ENCODE measurements at regions not wholly inside any gene's neighbourhood (a gene's known extent, or its start where the extent isn't known, plus 50 kb on each side); places are given as distances from the start of the nearest gene placed in this dataset.

DNA sequence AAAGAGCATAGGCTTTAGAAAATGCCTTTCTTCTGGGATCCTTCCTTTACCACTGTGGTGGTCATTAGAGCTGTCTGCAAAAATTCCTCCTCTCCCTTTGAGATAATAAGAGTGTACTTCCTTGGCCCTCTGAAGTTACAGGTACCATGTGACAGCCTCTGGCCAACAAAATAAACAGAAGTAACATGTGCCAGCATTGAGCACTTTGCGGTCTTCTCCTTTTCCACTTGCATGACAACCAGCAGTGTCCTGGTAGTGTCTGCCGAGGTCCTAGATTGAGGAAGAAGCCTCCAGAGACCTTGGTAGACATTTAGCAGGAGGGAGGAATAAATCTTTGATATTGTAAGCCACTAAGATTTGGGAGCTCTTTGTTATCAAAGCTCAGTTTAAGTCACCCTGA, 87.5 kb upstream of the ARID1B start:
- CTCF ChIA-PET = interaction anchor here (0.7 kb wide), 2 partner anchors 117 to 746 kb away, joined by 3 read pairs; no protein-coding TSS in a partner anchor
- Mint-ChIP-seq H3K4me3 (ENCODE audit: low read depth, unreplicated experiment) (no peak overlapping the region), H3K27ac (ENCODE audit: unreplicated experiment) (no peak overlapping the region), H3K9me3 (ENCODE audit: low read depth, unreplicated experiment) (no peaks in the 10 kb centered on the region), H3K36me3 (ENCODE audit: insufficient read depth, unreplicated experiment) (peaks cover 21% of the 10 kb centered on the region), H3K27me3 (ENCODE audit: unreplicated experiment) (no peaks in the 10 kb centered on the region), H3K4me1 (ENCODE audit: low read depth, unreplicated experiment) (no peaks in the 10 kb centered on the region)
- intact Hi-C loops (cut with micrococcal nuclease; ENCODE audit: unreplicated experiment) = no loop called here
- BruUV-seq (replicated peaks) = no TSS peak
- TF ChIP-seq, protein P1, sequence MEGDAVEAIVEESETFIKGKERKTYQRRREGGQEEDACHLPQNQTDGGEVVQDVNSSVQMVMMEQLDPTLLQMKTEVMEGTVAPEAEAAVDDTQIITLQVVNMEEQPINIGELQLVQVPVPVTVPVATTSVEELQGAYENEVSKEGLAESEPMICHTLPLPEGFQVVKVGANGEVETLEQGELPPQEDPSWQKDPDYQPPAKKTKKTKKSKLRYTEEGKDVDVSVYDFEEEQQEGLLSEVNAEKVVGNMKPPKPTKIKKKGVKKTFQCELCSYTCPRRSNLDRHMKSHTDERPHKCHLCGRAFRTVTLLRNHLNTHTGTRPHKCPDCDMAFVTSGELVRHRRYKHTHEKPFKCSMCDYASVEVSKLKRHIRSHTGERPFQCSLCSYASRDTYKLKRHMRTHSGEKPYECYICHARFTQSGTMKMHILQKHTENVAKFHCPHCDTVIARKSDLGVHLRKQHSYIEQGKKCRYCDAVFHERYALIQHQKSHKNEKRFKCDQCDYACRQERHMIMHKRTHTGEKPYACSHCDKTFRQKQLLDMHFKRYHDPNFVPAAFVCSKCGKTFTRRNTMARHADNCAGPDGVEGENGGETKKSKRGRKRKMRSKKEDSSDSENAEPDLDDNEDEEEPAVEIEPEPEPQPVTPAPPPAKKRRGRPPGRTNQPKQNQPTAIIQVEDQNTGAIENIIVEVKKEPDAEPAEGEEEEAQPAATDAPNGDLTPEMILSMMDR (IDR thresholded peaks at IDR 0.05; ENCODE audit: unreplicated experiment) = no peak
- DNase-seq = no peak

DNA sequence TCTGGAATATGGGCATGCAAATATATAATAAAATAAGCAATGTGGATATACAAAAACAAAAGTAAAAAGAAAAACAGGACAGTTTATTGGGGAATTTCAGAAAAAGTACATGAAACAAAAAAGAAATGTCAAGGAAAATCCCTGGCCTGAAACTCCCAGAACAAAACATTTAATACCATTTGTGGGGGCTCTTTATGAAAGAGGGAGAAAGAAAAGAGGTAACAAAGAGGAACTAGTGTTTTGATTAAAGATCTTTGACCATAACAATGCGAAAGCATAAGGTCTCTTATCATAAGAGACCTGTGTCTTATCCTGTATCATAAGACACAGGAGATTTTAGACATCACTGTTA, 88.6 kb upstream of the ARID1B start:
- Mint-ChIP-seq H3K27me3 (ENCODE audit: unreplicated experiment) (no peaks in the 10 kb centered on the region), H3K27ac (ENCODE audit: unreplicated experiment) (no peak overlapping the region), H3K36me3 (ENCODE audit: insufficient read depth, unreplicated experiment) (peaks cover 21% of the 10 kb centered on the region), H3K4me3 (ENCODE audit: low read depth, unreplicated experiment) (no peak overlapping the region), H3K4me1 (ENCODE audit: low read depth, unreplicated experiment) (no peaks in the 10 kb centered on the region), H3K9me3 (ENCODE audit: low read depth, unreplicated experiment) (no peaks in the 10 kb centered on the region)
- CTCF ChIA-PET = no interaction called here
- no peak for DNase-seq
- intact Hi-C loops (cut with micrococcal nuclease; ENCODE audit: unreplicated experiment) = no loop called here
- TF ChIP-seq, protein P1 (IDR thresholded peaks at IDR 0.05; ENCODE audit: unreplicated experiment) = no peak
- no TSS peak for BruUV-seq (replicated peaks)

DNA sequence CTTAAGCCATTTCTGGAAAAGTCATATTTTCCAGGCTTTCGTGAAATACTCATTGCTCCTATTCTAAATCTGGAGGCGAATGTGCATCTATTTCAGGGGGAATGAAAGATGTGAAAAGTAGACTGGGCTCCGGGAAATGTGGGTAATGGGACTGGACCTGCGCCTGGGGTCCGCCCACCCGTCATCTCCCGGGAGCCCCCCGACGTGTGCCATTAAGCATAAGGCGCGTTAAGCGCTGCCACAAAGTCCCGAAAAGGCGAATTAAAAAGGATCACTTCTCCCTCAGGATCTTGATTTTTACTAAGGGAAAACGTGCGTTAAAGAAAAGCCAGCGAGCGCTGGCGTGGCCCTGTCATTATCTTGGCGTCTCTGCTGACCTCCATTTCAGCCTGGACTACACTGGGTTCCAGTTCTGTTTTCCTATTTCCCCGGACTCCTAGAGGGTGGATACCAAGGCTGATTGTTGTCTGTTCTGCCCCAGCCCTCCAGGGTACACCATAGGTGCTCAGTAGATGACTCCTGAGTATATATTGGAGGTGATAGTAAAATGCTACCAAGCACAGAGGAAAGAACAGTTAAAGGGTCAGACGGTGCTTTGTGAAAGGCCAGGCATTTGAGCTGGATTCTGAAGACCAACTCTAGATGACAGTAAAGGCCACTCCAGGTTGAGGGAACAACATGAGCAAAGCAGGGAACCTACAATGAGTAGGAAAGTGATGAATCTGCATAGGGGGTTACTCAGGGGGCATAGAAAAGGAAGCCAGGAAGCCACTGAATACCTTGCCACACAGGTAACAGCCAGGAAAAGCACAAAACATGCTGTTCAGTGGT, 89.2 kb upstream of the ARID1B start:
- no peak for DNase-seq
- Mint-ChIP-seq H3K36me3 (ENCODE audit: insufficient read depth, unreplicated experiment) (peaks cover 21% of the 10 kb centered on the region), H3K9me3 (ENCODE audit: low read depth, unreplicated experiment) (no peaks in the 10 kb centered on the region), H3K27me3 (ENCODE audit: unreplicated experiment) (no peaks in the 10 kb centered on the region), H3K4me3 (ENCODE audit: low read depth, unreplicated experiment) (peak overlapping the region; percentile 68), H3K4me1 (ENCODE audit: low read depth, unreplicated experiment) (no peaks in the 10 kb centered on the region), H3K27ac (ENCODE audit: unreplicated experiment) (no peak overlapping the region)
- CTCF ChIA-PET = no interaction called here
- intact Hi-C loops (cut with micrococcal nuclease; ENCODE audit: unreplicated experiment) = loop anchor here (2.0 kb wide), 1 partner anchor 89 kb away; the partner anchor contains the start of gene ARID1B
- TF ChIP-seq, protein P1 (IDR thresholded peaks at IDR 0.05; ENCODE audit: unreplicated experiment) = no peak
- BruUV-seq (replicated peaks) = no TSS peak

DNA sequence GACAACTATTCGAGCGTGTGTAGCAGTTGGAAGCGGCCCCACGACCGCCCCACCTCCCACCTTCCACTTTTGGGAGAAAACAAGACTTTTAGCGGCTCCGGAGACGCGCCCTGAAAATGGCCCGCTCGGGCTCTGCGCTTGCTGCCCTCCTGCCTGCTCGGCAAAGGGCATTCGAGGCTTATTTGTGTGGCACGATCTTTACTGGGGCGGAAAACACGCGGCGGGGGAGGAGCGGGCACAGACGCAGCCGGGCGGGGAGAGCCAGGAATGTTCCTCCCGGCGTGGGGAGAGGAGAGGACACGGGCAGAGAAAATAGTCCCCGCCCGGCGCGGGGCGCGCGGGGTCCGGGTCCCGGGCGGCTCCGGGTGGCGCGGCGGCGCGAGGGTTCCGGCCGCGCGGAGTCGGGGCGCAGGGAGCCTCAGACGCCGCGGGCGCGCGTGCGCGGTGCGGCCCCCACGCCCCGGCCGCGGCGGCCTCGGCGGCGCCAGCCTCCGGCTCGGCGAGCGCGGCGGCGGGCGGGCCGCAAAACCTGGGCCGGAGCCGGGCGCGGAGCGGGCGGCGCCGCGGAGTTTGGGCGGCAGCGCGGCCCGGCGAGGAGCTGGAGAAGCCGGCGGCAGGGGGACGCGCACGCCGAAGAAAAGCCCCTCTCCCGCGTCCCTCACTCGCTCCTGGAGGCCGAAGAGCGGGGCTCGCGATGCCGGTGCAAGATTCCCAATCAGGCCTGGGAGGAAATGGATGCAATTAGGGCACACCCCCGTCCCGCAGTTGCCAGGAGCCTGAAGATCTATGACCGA, 90.0 kb upstream of the ARID1B start:
- peak; percentile 80 for DNase-seq
- TF ChIP-seq, protein P1 (IDR thresholded peaks at IDR 0.05; ENCODE audit: unreplicated experiment) = no peak
- CTCF ChIA-PET = interaction anchor here (0.7 kb wide), 2 partner anchors 58 to 203 kb away, joined by 3 to 4 read pairs; no protein-coding TSS in a partner anchor
- peaks cover 21% of the 10 kb centered on the region for H3K36me3 Mint-ChIP-seq (ENCODE audit: insufficient read depth, unreplicated experiment)
- intact Hi-C loops (cut with micrococcal nuclease; ENCODE audit: unreplicated experiment) = loop anchor here (2.0 kb wide), 1 partner anchor 90 kb away; the partner anchor contains the start of gene ARID1B
- H3K9me3 Mint-ChIP-seq (ENCODE audit: low read depth, unreplicated experiment) = no peaks in the 10 kb centered on the region
- H3K4me1 Mint-ChIP-seq (ENCODE audit: low read depth, unreplicated experiment) = no peaks in the 10 kb centered on the region
- H3K27me3 Mint-ChIP-seq (ENCODE audit: unreplicated experiment) = no peaks in the 10 kb centered on the region
- peak overlapping the region; percentile 68 for H3K4me3 Mint-ChIP-seq (ENCODE audit: low read depth, unreplicated experiment)
- peak overlapping the region; percentile 13 for H3K27ac Mint-ChIP-seq (ENCODE audit: unreplicated experiment)
- BruUV-seq (replicated peaks) = TSS peak; percentile 98
